22Rv1 (cell line): ENCODE measurements at regions not wholly inside any gene's neighbourhood (a gene's known extent, or its start where the extent isn't known, plus 50 kb on each side); places are given as distances from the start of the nearest gene placed in this dataset.

ENCODE experiments used
- ZFX ChIP-seq: fragments of 450-650 bp; IDR thresholded peaks from 2 replicates; pipeline ENCODE4 v1.6.1; 2017; ENCODE audit warnings: antibody characterized with exemption, borderline replicate concordance
- TF ChIP-seq, protein P1 (sequence below): fragments of 450-650 bp; IDR thresholded peaks from 2 replicates; pipeline ENCODE4 v1.5.1; 2017; ENCODE audit warnings: mild to moderate bottlenecking

DNA sequence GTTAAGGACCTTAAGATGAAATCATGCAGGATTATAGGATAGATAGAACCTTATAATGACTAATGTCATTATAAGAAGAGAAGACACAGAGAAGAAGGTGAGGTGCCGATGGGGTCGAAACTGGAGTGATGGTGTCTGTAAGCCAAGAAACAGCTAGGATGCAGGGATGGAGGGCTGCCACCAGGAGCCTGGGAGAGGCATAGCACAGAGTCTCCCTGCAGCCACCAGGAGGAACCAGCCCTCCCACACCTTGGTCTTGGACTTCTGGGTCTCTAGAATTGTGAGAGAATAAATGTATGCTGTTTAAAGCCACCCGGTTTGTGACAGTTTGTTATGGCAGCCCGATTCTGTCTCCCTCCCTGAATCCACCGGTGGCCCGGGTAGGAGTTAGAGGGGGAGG is 337.2 kb upstream of the AJAP1 start:
- TF ChIP-seq, protein P1, sequence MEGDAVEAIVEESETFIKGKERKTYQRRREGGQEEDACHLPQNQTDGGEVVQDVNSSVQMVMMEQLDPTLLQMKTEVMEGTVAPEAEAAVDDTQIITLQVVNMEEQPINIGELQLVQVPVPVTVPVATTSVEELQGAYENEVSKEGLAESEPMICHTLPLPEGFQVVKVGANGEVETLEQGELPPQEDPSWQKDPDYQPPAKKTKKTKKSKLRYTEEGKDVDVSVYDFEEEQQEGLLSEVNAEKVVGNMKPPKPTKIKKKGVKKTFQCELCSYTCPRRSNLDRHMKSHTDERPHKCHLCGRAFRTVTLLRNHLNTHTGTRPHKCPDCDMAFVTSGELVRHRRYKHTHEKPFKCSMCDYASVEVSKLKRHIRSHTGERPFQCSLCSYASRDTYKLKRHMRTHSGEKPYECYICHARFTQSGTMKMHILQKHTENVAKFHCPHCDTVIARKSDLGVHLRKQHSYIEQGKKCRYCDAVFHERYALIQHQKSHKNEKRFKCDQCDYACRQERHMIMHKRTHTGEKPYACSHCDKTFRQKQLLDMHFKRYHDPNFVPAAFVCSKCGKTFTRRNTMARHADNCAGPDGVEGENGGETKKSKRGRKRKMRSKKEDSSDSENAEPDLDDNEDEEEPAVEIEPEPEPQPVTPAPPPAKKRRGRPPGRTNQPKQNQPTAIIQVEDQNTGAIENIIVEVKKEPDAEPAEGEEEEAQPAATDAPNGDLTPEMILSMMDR: no peak
- TF ChIP-seq ZFX: no peak
